Activated CD8-positive, alpha-beta memory T cell treated with anti-CD3 and anti-CD28 coated beads for 4 hours (primary cell): ENCODE measurements at regions not wholly inside any gene's neighbourhood (a gene's known extent, or its start where the extent isn't known, plus 50 kb on each side); places are given as distances from the start of the nearest gene placed in this dataset.
"Not testable (repeated sequence)": the region's sequence is repeated elsewhere in the genome, so short reads cannot be mapped to it uniquely, and the experiment has no call there.

Source experiments
- DNase-seq, 2 donors: peaks; one replicate each; pipeline ENCODE4 v3.0.0-alpha.2; 2020; ENCODE audit warnings: low read depth in 2 of 2

- DNase-seq = no peak
These were observed 59.6 kb upstream of the MAN2A1 start for GRCh38 chr5:109630093-109630492.

DNA sequence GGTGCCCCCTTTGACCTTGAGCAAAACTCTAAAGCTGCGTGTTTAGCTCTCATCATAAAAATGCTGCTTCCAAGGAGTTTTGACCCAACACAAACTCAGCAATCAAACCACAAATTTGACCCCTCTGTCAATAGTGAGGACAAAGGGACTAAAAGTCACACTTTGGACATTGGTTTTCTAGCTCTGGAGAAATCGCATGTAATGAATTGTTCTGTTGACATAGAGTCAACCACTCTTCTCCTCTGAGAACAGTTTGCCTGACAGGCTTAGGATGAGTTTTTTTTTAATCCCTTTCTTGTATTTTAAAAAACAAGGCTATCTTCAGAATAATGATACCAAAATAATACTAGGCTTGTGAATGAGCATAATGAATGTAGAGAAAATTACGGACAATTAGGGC is 61.1 kb upstream of the MAN2A1 start:
- DNase-seq = no peak

- DNase-seq = not testable (repeated sequence)
These were observed 68.5 kb upstream of the MAN2A1 start for GRCh38 chr5:109621266-109621665.

DNA sequence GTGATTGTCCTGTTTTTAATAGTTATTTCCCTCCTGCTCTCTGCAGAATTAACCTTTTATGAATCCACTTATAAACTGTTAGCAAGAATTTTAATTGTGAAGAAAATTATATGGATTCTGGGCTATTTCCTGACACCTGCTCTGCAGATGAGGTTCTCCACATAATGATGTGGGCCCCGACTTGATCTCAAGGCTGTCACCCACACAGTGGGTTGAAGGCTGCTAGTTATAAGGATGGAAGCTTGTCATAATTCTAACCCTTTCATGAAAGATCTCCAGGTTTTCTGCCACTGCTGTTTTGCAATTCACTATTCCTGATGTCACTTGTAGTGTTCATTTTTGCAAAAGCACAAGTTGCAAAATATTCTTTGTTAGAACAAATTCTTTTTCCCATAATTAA is 69.1 kb upstream of the MAN2A1 start:
- DNase-seq = no peak

GRCh38 chr5:109619606-109620005 is 70.1 kb upstream of the MAN2A1 start:
- DNase-seq = no peak

DNA sequence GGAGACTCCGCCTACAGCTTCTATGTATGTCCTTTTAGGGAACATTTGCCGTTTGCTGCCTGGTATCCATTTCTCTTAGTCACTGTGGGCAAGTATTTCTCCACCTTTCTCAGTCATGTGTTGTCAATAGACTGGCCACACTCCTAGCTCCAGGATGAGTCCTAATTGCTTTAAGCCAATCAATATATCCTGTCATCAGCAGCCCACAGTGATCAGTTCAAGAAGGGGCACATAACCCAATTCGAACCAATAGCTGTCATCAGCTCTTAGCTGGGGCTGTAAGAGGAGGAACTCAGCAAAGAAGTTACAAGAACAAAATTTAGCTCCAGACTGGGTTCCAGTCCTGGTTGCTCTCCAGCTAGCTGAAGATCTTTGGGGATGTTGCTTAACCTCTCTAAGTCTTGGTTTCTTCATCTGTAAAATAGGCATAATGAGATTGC is 70.7 kb upstream of the MAN2A1 start:
- no peak for DNase-seq

- DNase-seq = no peak
These were observed 74.7 kb upstream of the MAN2A1 start for GRCh38 chr5:109614981-109615380.

- no peak for DNase-seq
These were observed 75.4 kb upstream of the MAN2A1 start for GRCh38 chr5:109614301-109614700.

- DNase-seq = no peak
These were observed 77.3 kb upstream of the MAN2A1 start for GRCh38 chr5:109612278-109612905.

DNA sequence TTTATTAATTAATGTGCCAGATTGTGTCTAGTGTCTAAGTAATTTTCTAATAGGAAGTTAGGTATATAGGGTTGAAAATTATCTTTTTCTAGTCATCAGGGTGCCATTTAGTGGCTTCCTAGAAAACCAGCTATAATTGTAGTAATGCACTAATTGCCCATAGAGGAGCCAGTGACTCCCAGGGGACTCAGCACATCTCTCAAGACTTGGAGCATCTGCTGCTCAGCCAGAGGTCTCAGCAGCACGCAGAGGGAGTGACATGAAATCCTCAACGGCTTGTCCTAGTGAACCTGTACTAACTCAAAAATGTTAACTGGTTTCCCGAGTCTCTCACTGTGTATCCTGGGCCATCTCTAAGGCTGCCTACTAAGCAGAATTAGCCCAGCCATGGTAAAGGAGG is 78.2 kb upstream of the MAN2A1 start:
- no peak for DNase-seq

DNA sequence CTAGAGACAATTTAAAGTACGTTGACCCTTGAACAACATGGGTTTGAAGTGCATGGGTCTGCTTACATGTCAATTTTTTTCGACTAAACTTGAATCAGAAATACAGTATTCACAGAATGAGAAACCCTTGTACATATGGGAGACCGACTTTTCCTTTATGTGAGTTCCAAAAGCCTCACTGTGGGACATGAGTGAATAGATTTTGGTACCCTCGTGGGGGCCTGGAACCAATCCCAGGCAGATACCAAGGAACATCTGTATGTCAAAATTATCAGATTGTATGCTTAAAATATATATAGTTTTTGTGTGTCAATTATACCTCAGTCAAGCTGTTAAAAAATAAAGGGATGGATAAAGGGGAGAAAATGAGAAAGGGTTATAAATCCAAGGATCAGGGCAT is 78.7 kb upstream of the MAN2A1 start:
- no peak for DNase-seq

GRCh38 chr5:109610581-109610980 is 79.1 kb upstream of the MAN2A1 start:
- DNase-seq = no peak

DNA sequence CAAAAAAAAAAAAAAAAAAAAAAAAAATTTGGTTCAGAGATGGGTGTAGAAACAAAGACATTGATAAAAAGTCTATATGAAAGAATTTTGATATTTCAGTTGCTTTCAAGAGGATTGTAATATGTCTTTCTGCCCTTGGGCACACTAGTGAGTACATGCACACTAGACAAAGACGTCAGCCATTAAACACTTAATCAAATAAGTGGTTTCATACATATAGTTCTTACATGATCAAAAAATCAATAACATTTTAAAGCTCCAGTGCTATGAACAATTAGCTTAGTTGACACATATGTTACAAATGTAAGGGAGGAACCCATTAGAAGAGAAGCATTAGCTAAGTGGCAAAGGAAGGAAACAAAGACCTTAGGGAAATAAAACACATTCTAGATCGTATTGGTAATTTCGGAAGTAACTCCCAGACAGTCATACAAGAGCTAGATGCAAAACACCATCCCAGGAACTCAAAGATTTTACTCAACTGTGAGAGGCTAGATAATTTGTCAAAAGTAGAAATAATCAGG is 84.5 kb upstream of the MAN2A1 start:
- no peak for DNase-seq

DNA sequence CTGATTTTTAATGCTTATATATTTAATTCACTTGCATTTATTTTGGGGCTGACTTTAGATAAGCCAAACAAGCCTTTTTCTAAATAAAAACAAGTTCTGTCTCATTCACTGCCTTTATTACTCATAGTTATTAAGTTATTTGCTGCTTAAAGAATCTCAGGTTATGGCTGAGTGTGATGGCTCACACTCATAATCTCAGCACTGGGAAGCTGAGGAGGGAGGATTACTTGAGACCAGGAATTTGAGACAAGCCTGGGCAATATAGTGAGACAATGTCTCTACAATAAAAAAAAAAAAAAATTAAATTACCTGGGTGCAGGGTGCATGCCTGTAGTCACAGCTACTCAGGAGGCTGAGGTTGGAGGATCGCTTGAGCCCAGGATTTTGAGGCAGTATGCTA is 85.0 kb upstream of the MAN2A1 start:
- no peak for DNase-seq

- no peak for DNase-seq
These were observed 88.0 kb upstream of the MAN2A1 start for GRCh38 chr5:109601736-109602135.

DNA sequence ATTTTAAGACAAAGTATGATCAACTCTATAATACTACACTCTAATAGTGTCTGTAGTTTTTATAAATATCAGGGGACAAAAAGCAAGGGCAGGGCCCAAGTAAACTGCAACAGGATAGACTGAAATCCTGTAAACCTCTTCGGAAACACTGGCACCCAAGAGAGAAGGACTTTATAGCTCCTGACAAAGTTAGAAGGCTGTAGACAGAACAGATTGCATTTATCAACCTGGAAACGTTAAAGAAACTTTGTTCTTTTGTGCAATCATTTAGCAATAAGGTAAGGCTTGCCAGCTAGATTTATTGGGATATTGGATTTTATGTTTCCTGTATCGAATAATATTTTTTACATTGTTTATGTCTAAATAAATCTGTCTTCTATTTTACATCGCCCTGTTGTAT is 91.8 kb upstream of the MAN2A1 start:
- DNase-seq = no peak

- no peak for DNase-seq
These were observed 95.5 kb upstream of the MAN2A1 start for GRCh38 chr5:109594217-109594616.

DNA sequence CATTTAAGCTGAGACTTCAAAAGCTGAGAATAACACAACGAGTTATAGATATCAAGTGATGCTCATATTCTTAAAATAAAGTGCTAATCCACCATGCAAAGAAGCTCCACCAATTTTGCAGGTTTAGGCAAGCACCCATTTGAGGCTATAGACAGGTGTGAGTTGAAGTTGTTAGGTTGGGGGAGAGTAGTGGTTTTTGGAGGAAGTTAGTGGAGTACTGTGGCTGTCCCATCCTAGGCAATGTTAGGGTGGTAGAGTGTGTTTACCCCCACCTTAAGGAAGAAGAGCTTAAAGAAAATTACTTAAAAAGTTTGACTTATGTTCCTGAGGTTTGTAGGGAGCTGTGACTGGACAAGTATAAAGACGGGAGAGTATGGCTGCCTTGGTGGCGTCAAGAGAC is 98.9 kb upstream of the MAN2A1 start:
- no peak for DNase-seq

DNA sequence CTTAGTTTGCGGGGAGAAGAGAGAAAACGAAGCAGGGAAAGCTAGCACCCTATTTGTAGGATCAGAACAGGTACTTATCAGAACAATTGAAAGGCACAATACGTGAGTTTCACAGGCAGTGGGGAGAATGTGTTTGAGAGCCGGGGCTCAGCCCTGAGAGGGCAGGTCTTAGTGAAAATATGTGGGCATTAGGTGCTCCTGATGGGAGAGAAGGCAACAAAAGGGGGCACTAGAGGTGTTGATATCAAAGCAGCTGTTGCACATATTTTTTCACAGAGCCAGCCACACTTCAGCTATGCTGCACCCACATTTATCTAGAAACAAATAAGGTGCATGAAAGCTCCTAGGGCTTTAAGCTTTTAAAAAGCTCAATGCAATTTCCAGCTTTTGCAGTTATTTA is 99.7 kb upstream of the MAN2A1 start:
- DNase-seq = no peak

DNA sequence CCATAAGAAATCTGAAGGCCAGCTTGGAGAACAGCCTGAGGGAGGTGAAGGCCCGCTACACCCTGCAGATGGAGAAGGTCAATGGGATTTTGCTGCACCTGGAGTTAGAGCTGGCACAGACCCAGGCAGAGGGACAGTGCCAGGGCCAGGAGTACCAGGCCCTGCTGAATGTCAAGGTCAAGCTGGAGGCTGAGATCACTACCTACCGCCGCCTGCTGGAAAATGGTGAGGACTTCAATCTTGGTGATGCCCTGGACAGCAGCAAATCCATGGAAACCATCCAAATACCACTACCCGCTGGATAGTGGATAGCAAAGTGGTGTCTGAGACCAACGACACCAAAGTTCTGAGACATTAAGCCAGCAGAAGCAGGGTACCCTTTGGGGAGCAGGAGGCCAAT is 100.5 kb upstream of the MAN2A1 start:
- no peak for DNase-seq

GRCh38 chr5:109588281-109589035 is 101.3 kb upstream of the MAN2A1 start:
- no peak for DNase-seq

DNA sequence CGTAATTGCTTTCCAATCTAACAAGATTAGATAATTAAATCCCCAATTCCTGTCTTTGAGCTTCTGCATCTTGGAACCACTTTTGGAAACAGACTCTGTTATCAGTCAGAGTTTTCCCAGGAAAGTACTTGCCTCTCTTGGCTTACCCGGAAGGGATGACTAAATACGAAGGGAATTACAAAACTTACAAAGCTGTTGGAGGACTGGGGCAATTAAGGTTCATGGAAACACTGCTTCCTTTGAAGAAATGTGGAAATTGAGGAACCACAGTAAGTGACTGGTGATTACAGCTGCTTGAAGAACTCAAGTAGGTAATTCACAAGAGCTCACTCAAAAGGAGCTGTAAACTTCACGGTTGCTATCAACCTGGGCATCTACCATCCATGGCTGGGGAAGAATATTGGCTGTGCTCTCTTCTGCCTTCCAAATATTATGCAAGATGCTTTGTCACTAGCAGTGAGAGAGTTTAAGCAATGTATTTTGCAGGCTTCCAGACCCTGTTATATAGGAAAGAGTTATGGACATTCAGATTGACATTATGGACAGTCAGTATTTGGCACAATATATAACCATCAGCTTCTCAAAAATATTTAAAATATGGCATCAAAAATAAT is 104.6 kb upstream of the MAN2A1 start:
- no peak for DNase-seq

DNA sequence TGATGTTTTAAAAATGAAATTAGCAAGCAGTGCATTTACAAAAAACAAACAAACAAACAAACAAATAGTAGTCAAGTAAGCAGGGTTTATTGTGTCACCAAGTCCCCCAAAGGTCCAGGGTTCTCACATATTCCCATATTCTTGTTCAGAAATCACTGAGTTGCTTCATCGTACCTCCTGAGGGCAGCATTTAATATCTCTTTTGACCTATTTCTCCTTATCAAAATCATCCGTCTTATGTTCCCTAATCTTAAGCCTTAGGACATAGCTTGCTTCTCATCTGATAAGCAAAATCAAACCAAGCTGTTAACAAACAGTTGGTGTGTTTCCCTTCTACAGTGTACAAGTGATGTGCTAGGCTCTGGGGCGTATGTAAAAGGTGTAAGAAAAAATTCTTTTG is 109.5 kb upstream of the MAN2A1 start:
- DNase-seq = no peak
